Neutrophil (primary cell): ENCODE measurements at regions not wholly inside any gene's neighbourhood (a gene's known extent, or its start where the extent isn't known, plus 50 kb on each side); places are given as distances from the start of the nearest gene placed in this dataset.

ENCODE experiments used
- H3K27ac ChIP-seq: fragments of 200-600 bp; sonication (generic); 2 replicates; pipeline ENCODE4 v1.5.1; 2016; ENCODE audit warnings: mild to moderate bottlenecking, moderate library complexity
- H3K27me3 ChIP-seq: fragments of 200-600 bp; sonication (generic); 2 replicates; pipeline ENCODE4 v1.6.0; 2016; ENCODE audit warnings: mild to moderate bottlenecking
- H3K36me3 ChIP-seq: fragments of 200-600 bp; sonication (generic); 2 replicates; pipeline ENCODE4 v1.5.1; 2017
- H3K4me1 ChIP-seq, 2 experiments: fragments of 200-600 bp in 1 of 2; sonication (generic) in 1 of 2; 1 replicate in 1 of 2; 2 replicates in 1 of 2; pipeline versions ENCODE4 v1.5.1 to v1.6.1; 2013 to 2016; ENCODE audit warnings: low read depth in 1 of 2, low read length in 1 of 2, mild to moderate bottlenecking in 1 of 2, moderate library complexity in 1 of 2; ENCODE audit not compliant: control insufficient read depth in 1 of 2, insufficient read depth in 1 of 2
- H3K4me3 ChIP-seq, 2 experiments: fragments of 200-600 bp in 1 of 2; sonication (generic) in 1 of 2; 1 replicate in 1 of 2; 2 replicates in 1 of 2; pipeline ENCODE4 v1.5.1; 2013 to 2016; ENCODE audit warnings: low read depth in 1 of 2, low read length in 1 of 2, mild to moderate bottlenecking in 1 of 2, moderate library complexity in 1 of 2
- H3K9me3 ChIP-seq: fragments of 200-600 bp; sonication (generic); 2 replicates; pipeline ENCODE4 v1.5.1; 2016
- TF ChIP-seq, protein P1 (sequence below): fragments of 200-600 bp; sonication (generic); IDR thresholded peaks from 2 replicates; pipeline ENCODE4 v1.5.1; 2016; ENCODE audit warnings: antibody characterized with exemption

GRCh38 chr13:56198350-56198749 lies 942.4 kb upstream of the PRR20A start:
- no peaks in the 10 kb centered on the region for H3K4me1 ChIP-seq
- no peaks in the 10 kb centered on the region for H3K36me3 ChIP-seq
- H3K27ac ChIP-seq, result no peak overlapping the region
- no peak overlapping the region for H3K4me3 ChIP-seq
- H3K9me3 ChIP-seq, result no peaks in the 10 kb centered on the region
- TF ChIP-seq, protein P1, sequence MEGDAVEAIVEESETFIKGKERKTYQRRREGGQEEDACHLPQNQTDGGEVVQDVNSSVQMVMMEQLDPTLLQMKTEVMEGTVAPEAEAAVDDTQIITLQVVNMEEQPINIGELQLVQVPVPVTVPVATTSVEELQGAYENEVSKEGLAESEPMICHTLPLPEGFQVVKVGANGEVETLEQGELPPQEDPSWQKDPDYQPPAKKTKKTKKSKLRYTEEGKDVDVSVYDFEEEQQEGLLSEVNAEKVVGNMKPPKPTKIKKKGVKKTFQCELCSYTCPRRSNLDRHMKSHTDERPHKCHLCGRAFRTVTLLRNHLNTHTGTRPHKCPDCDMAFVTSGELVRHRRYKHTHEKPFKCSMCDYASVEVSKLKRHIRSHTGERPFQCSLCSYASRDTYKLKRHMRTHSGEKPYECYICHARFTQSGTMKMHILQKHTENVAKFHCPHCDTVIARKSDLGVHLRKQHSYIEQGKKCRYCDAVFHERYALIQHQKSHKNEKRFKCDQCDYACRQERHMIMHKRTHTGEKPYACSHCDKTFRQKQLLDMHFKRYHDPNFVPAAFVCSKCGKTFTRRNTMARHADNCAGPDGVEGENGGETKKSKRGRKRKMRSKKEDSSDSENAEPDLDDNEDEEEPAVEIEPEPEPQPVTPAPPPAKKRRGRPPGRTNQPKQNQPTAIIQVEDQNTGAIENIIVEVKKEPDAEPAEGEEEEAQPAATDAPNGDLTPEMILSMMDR, result no peak
- H3K27me3 ChIP-seq, result no peaks in the 10 kb centered on the region

- H3K36me3 ChIP-seq, result no peaks in the 10 kb centered on the region
- no peaks in the 10 kb centered on the region for H3K9me3 ChIP-seq
- H3K27ac ChIP-seq, result no peak overlapping the region
- H3K4me3 ChIP-seq, result no peak overlapping the region
- H3K27me3 ChIP-seq, result no peaks in the 10 kb centered on the region
- TF ChIP-seq, protein P1, result no peak
- H3K4me1 ChIP-seq, result no peaks in the 10 kb centered on the region
Measured at GRCh38 chr13:56201834-56202233, 938.9 kb upstream of the PRR20A start.

DNA sequence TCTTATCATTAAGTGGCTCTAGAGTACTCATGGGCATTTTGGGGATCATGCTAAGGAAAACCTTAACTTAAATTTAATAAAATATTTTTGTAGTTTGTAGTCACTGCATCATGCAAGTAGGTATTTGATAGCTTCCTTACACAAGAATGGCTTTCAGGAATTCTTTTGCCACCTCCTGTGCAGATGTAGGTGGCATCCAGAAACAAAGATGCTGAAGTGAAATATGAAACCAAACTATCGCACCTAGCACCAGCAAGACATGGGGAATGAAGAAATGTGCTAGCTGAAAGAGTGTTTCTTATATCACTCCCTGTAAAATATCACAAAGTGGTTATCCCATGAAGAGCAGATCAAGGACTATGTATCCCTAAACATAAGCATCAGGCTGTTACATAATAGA lies 924.5 kb upstream of the PRR20A start:
- Histone ChIP-seq H3K4me3 (no peak overlapping the region), H3K27ac (no peak overlapping the region), H3K36me3 (no peaks in the 10 kb centered on the region), H3K4me1 (no peaks in the 10 kb centered on the region), H3K9me3 (no peaks in the 10 kb centered on the region), H3K27me3 (no peaks in the 10 kb centered on the region)
- TF ChIP-seq, protein P1, result no peak

GRCh38 chr13:56247692-56248091 lies 893.0 kb upstream of the PRR20A start:
- no peak overlapping the region for H3K4me3 ChIP-seq
- no peaks in the 10 kb centered on the region for H3K36me3 ChIP-seq
- TF ChIP-seq, protein P1, result no peak
- H3K27me3 ChIP-seq, result no peaks in the 10 kb centered on the region
- H3K27ac ChIP-seq, result no peak overlapping the region
- no peaks in the 10 kb centered on the region for H3K4me1 ChIP-seq
- H3K9me3 ChIP-seq, result no peaks in the 10 kb centered on the region

DNA sequence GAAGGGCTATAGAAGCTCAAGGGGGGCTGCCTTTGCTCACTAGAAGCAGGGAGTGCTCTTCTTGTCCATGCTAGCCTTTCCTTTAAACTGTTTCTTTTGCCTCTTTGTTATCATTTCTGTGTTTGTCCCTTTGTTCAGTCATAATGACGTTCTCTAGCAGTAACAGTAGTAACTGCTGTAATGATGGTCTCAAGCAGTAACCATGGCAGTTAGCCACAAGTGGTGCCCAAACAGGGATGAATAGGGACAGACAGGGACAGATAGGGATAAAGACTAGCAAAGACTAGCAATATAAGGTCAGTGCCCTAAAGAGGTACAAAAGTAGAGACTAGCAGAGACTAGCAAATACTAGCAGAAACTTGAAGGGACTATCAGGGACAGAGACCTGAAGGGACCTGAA lies 869.0 kb upstream of the PRR20A start:
- H3K9me3 ChIP-seq, result no peaks in the 10 kb centered on the region
- TF ChIP-seq, protein P1, result no peak

DNA sequence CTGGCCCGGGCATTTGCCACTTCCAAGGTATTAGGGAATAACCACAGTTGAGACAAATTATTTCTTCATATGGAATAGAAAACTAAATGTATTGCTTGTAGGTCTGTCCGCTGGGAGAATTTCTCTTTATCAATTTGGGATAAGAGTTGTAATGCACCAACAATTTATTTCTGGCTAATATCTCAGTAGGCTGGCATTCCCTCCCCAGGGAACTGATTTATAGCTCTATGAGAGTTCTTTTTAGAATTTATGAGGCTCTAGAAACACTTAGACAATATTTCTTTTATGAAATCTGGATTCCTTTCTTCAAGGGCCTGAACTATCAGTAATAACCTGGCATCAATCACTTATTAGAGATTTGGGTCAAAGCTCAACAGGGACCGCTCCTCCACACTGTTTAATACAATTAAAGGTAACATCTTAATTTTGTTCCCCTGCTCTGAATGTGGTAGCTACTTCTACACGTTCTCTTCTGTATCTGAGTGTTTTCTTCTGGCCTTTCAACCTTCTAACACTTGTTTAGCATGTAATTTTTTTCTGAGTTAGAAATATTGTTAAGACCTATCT lies 857.4 kb upstream of the PRR20A start:
- Histone ChIP-seq H3K9me3 (no peaks in the 10 kb centered on the region), H3K4me3 (no peak overlapping the region), H3K36me3 (no peaks in the 10 kb centered on the region), H3K27me3 (no peaks in the 10 kb centered on the region), H3K27ac (no peak overlapping the region), H3K4me1 (no peaks in the 10 kb centered on the region)
- TF ChIP-seq, protein P1, result no peak

More for the DNA sequence above, 869.0 kb upstream of the PRR20A start:
- no peaks in the 10 kb centered on the region for H3K4me1 ChIP-seq
- H3K27ac ChIP-seq, result no peak overlapping the region
- H3K36me3 ChIP-seq, result no peaks in the 10 kb centered on the region
- H3K27me3 ChIP-seq, result no peaks in the 10 kb centered on the region
- H3K4me3 ChIP-seq, result no peak overlapping the region
